SU-DHL-6 (cell line): ENCODE measurements at regions not wholly inside any gene's neighbourhood (a gene's known extent, or its start where the extent isn't known, plus 50 kb on each side); places are given as distances from the start of the nearest gene placed in this dataset.

Experiments
- H2AFZ ChIP-seq: fragments of 200-600 bp; sonication (generic); 2 replicates; pipeline ENCODE4 v1.6.1; 2014; ENCODE audit warnings: low read depth, mild to moderate bottlenecking, moderate library complexity, mixed read lengths, antibody characterized with exemption, low read length; ENCODE audit not compliant: severe bottlenecking
- H3F3A ChIP-seq: fragments of 200-600 bp; shearing (Covaris generic); 2 replicates; pipeline ENCODE4 v1.6.0; 2016; ENCODE audit warnings: antibody characterized with exemption, mild to moderate bottlenecking; ENCODE audit not compliant: insufficient read depth
- H3K27ac ChIP-seq: fragments of 200-600 bp; sonication (generic); 2 replicates; pipeline ENCODE4 v1.5.1; 2016; ENCODE audit warnings: low read depth, mild to moderate bottlenecking, low read length, moderate library complexity, mixed read lengths
- H3K27me3 ChIP-seq: fragments of 200-600 bp; sonication (generic), shearing (Covaris generic); 2 replicates; pipeline ENCODE4 v1.6.0; 2014; ENCODE audit warnings: mild to moderate bottlenecking, low read length
- H3K36me3 ChIP-seq: fragments of 200-600 bp; sonication (generic); 2 replicates; pipeline ENCODE4 v1.6.1; 2014; ENCODE audit warnings: mild to moderate bottlenecking, low read length, mixed read lengths
- H3K4me2 ChIP-seq: fragments of 300-600, 200-600 bp; shearing (Covaris generic), sonication (generic); 2 replicates; pipeline ENCODE4 v1.6.0; 2014; ENCODE audit warnings: low read length, low read depth, mild to moderate bottlenecking; ENCODE audit not compliant: poor library complexity, severe bottlenecking
- H3K4me3 ChIP-seq: fragments of 200-600 bp; sonication (generic); 2 replicates; pipeline ENCODE4 v1.5.1; 2014; ENCODE audit warnings: antibody characterized with exemption, low read length, mild to moderate bottlenecking, mixed read lengths; ENCODE audit not compliant: insufficient read depth, poor library complexity, severe bottlenecking
- H3K79me2 ChIP-seq: fragments of 200-600 bp; sonication (generic); 2 replicates; pipeline ENCODE4 v1.6.1; 2014; ENCODE audit warnings: mild to moderate bottlenecking, low read length, moderate library complexity; ENCODE audit not compliant: insufficient read depth
- H3K9ac ChIP-seq: fragments of 200-600 bp; sonication (generic); 2 replicates; pipeline ENCODE4 v1.7.0; 2014; ENCODE audit warnings: mild to moderate bottlenecking, low read length
- H3K9me2 ChIP-seq: fragments of 200-600 bp; sonication (generic); replicated peaks from 2 replicates; pipeline ENCODE4 v1.6.1; 2014; ENCODE audit warnings: low read length; ENCODE audit not compliant: insufficient read depth
- H3K9me3 ChIP-seq: fragments of 200-600 bp; sonication (generic); 2 replicates; pipeline ENCODE4 v1.6.1; 2014; ENCODE audit warnings: low read length, mixed read lengths; ENCODE audit not compliant: insufficient read depth
- H4K20me1 ChIP-seq: fragments of 200-600 bp; sonication (generic); 2 replicates; pipeline ENCODE4 v1.6.1; 2014; ENCODE audit warnings: low read depth, mild to moderate bottlenecking, antibody characterized with exemption, low read length, moderate library complexity, mixed read lengths
- CTCF ChIP-seq: fragments of 200-600 bp; sonication (generic); IDR thresholded peaks from one replicate; pipeline ENCODE4 v1.5.1; 2017; ENCODE audit warnings: antibody characterized with exemption, mild to moderate bottlenecking, low read length, moderate library complexity; ENCODE audit not compliant: insufficient read depth, poor library complexity, severe bottlenecking
- EZH2phosphoT487 ChIP-seq: fragments of 200-600 bp; sonication (generic), shearing (Covaris generic); conservative IDR thresholded peaks from 2 replicates; pipeline ENCODE4 v1.6.1; 2018; ENCODE audit warnings: mild to moderate bottlenecking, antibody characterized with exemption, low read length, moderate library complexity, mixed read lengths

- no peak for TF ChIP-seq CTCF
- no peak for TF ChIP-seq EZH2phosphoT487
- Histone ChIP-seq H3F3A (no peaks in the 10 kb centered on the region), H3K27me3 (no peaks in the 10 kb centered on the region), H3K4me3 (no peak overlapping the region), H3K79me2 (no peaks in the 10 kb centered on the region), H3K4me2 (no peak overlapping the region), H3K9me3 (0 out of 2 replicates have a peak, but pooled peaks cover 4% of the 10 kb centered on the region), H3K9ac (no peak overlapping the region), H3K9me2 (no peaks in the 10 kb centered on the region), H2AFZ (no peak overlapping the region), H3K27ac (no peak overlapping the region), H3K36me3 (no peaks in the 10 kb centered on the region), H4K20me1 (no peaks in the 10 kb centered on the region)
Measured at GRCh38 chr4:44961001-44961755, 234.8 kb upstream of the GNPDA2 start.

- Histone ChIP-seq H3F3A (no peaks in the 10 kb centered on the region), H3K9ac (no peak overlapping the region), H4K20me1 (no peaks in the 10 kb centered on the region), H3K27me3 (no peaks in the 10 kb centered on the region), H3K4me2 (no peak overlapping the region), H3K36me3 (no peaks in the 10 kb centered on the region), H3K27ac (no peak overlapping the region), H3K79me2 (no peaks in the 10 kb centered on the region), H2AFZ (no peak overlapping the region), H3K9me3 (no peaks in the 10 kb centered on the region), H3K9me2 (no peaks in the 10 kb centered on the region), H3K4me3 (no peak overlapping the region)
- no peak for TF ChIP-seq EZH2phosphoT487
- no peak for TF ChIP-seq CTCF
Measured at GRCh38 chr4:44931720-44932119, 205.4 kb upstream of the GNPDA2 start.

GRCh38 chr4:44928785-44929184 is 202.4 kb upstream of the GNPDA2 start:
- Histone ChIP-seq H3K36me3 (no peaks in the 10 kb centered on the region), H4K20me1 (no peaks in the 10 kb centered on the region), H3F3A (no peaks in the 10 kb centered on the region), H2AFZ (no peak overlapping the region), H3K9me2 (no peaks in the 10 kb centered on the region), H3K79me2 (no peaks in the 10 kb centered on the region), H3K9ac (no peak overlapping the region), H3K4me2 (no peak overlapping the region), H3K27ac (no peak overlapping the region), H3K9me3 (no peaks in the 10 kb centered on the region), H3K27me3 (no peaks in the 10 kb centered on the region), H3K4me3 (no peak overlapping the region)
- TF ChIP-seq CTCF (no peak), EZH2phosphoT487 (no peak)
